Activated B cell treated with CpG ODN at 0.5 μM for 24 hours (primary cell): ENCODE measurements at regions not wholly inside any gene's neighbourhood (a gene's known extent, or its start where the extent isn't known, plus 50 kb on each side); places are given as distances from the start of the nearest gene placed in this dataset.

ENCODE experiments used
- ATAC-seq: fragments of 200-7000 bp; cut with Tn5 transposase; one replicate; pipeline ENCODE4 v1.10.0; 2021; ENCODE audit warnings: low read depth, mild to moderate bottlenecking, moderate library complexity
- CTCF ChIA-PET: fragments of 350-600 bp; sonication (Branson Sonifier 250); formaldehyde crosslinking; loops from one replicate; lab custom pipeline; 2021; ENCODE audit warnings: antibody characterized with exemption; lab: Charles Lee
- POLR2A ChIA-PET: fragments of 350-600 bp; sonication (Branson Sonifier 250); formaldehyde crosslinking; loops from one replicate; lab custom pipeline; 2021; ENCODE audit warnings: antibody characterized with exemption; lab: Charles Lee
- DNase-seq: peaks from one replicate; pipeline ENCODE4 v3.0.0; 2022
- H3K27ac Mint-ChIP-seq: one replicate; pipeline ENCODE4 v1.8.0; 2020; ENCODE audit warnings: mixed read lengths
- H3K27me3 Mint-ChIP-seq: one replicate; pipeline ENCODE4 v1.8.0; 2021; ENCODE audit warnings: mixed read lengths
- H3K36me3 Mint-ChIP-seq: one replicate; pipeline ENCODE4 v1.8.0; 2021; ENCODE audit warnings: low read depth, mixed read lengths
- H3K4me1 Mint-ChIP-seq: one replicate; pipeline ENCODE4 v1.8.0; 2021; ENCODE audit warnings: mixed read lengths
- H3K4me3 Mint-ChIP-seq: one replicate; pipeline ENCODE4 v1.8.0; 2020; ENCODE audit warnings: mild to moderate bottlenecking, mixed read lengths
- H3K9me3 Mint-ChIP-seq: one replicate; pipeline ENCODE4 v1.8.0; 2020; ENCODE audit warnings: mixed read lengths
- intact Hi-C: fragments of 100-400 bp; cut with micrococcal nuclease; formaldehyde crosslinking; loops from one replicate; pipeline ENCODE4 v1.15.1; 2024
- TF ChIP-seq, protein P1 (sequence below): fragments of 200-600 bp; IDR thresholded peaks from one replicate; pipeline ENCODE4 v1.8.0; 2022; ENCODE audit warnings: antibody characterized with exemption, mild to moderate bottlenecking

DNA sequence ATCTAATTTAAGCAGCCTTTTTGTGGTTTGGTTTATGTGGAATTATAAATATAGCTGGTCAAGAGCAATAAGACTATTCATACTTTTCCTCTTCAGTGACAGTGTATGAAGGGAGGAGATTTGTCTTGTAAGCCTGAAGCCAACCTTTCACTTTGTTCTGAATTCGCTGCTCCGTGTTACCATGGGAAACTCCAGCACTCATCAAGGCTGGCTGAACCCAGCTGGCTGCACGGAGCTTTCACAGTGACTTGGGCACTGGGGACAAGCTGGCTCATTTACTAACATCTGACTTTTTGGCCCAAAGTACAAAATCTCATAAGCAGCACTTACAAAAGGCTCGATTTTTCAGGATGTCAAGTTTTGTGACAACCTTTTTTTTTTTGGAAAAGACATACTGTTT lies 120.4 kb upstream of the GRIA4 start:
- Mint-ChIP-seq H3K27me3 (no peaks in the 10 kb centered on the region), H3K27ac (no peak overlapping the region), H3K4me1 (no peaks in the 10 kb centered on the region), H3K9me3 (no peaks in the 10 kb centered on the region), H3K36me3 (no peaks in the 10 kb centered on the region), H3K4me3 (no peak overlapping the region)
- intact Hi-C loops: no loop called here
- ChIA-PET POLR2A (no interaction called here), CTCF (no interaction called here)
- DNase-seq (no peak), ATAC-seq (no peak)
- TF ChIP-seq, protein P1, sequence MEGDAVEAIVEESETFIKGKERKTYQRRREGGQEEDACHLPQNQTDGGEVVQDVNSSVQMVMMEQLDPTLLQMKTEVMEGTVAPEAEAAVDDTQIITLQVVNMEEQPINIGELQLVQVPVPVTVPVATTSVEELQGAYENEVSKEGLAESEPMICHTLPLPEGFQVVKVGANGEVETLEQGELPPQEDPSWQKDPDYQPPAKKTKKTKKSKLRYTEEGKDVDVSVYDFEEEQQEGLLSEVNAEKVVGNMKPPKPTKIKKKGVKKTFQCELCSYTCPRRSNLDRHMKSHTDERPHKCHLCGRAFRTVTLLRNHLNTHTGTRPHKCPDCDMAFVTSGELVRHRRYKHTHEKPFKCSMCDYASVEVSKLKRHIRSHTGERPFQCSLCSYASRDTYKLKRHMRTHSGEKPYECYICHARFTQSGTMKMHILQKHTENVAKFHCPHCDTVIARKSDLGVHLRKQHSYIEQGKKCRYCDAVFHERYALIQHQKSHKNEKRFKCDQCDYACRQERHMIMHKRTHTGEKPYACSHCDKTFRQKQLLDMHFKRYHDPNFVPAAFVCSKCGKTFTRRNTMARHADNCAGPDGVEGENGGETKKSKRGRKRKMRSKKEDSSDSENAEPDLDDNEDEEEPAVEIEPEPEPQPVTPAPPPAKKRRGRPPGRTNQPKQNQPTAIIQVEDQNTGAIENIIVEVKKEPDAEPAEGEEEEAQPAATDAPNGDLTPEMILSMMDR: no peak

DNA sequence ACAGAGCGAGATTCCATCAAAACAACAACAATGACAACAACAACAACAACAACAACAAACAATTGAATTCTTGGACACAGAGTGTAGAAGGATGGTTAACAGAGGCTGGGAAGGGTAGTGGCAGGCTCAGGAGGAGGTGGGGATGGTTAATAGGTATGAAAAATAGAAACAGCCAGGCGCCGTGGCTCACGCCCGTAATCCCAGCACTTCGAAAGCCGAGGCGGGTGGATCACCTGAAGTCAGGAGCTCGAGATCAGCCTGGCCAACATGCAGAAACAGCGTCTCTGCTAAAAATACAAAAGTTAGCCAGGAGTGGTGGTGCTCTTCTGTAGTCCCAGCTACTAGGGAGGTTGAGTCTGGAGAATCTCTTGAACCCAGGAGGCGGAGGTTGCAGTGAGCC lies 122.9 kb upstream of the GRIA4 start:
- no peaks in the 10 kb centered on the region for H3K4me1 Mint-ChIP-seq
- TF ChIP-seq, protein P1: no peak
- no peak for DNase-seq
- H3K27ac Mint-ChIP-seq: no peak overlapping the region
- no peaks in the 10 kb centered on the region for H3K27me3 Mint-ChIP-seq
- ATAC-seq: no peak
- no peaks in the 10 kb centered on the region for H3K9me3 Mint-ChIP-seq
- ChIA-PET CTCF (no interaction called here), POLR2A (no interaction called here)
- H3K4me3 Mint-ChIP-seq: no peak overlapping the region
- no peaks in the 10 kb centered on the region for H3K36me3 Mint-ChIP-seq
- intact Hi-C loops: no loop called here

DNA sequence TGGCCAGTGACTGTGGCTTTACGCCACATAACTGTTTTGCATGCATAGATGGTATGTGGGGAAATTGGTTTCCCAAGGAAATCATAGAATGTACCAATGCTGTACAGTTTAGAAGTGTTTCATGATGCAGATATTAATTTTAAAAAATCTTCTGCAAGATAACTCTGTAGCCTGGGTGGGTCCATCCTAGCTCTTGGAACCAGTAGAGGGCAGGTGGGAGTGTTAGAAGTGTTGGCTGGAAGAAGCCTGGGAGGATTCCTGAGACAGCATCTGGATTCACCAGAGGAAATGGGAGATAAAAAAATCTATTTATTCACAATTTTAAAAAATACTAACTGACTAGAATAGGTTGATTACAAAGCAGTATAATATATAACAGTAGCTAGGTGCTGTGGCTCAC lies 139.9 kb upstream of the GRIA4 start:
- Mint-ChIP-seq H3K4me1 (no peaks in the 10 kb centered on the region), H3K4me3 (no peak overlapping the region), H3K9me3 (no peaks in the 10 kb centered on the region), H3K27ac (no peak overlapping the region), H3K27me3 (no peaks in the 10 kb centered on the region), H3K36me3 (no peaks in the 10 kb centered on the region)
- ATAC-seq: no peak
- CTCF ChIA-PET: no interaction called here
- POLR2A ChIA-PET: no interaction called here
- intact Hi-C loops: no loop called here
- TF ChIP-seq, protein P1: no peak
- no peak for DNase-seq

DNA sequence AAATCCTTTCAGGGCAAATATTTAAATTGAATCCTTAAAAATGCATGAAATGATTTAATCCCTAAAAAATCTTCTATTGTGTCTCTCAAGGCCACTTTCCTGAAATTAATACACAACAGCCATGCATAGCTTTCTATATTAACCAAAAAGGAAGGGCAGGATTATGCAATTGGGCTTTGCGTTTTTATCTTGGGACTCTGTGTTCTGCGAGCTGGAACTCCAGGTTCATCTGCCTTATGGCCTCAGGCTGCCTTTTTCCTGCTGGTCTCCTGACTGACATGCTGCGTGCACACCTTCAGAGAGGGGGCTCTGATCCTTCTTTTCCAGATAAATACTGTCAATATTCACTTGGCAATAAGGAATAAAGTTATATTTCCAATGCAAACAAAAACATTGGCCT lies 141.7 kb upstream of the GRIA4 start:
- no peak for DNase-seq
- ChIA-PET POLR2A (no interaction called here), CTCF (no interaction called here)
- Mint-ChIP-seq H3K27ac (no peak overlapping the region), H3K36me3 (no peaks in the 10 kb centered on the region), H3K4me3 (no peak overlapping the region), H3K27me3 (no peaks in the 10 kb centered on the region), H3K4me1 (no peaks in the 10 kb centered on the region), H3K9me3 (no peaks in the 10 kb centered on the region)
- TF ChIP-seq, protein P1: no peak
- intact Hi-C loops: no loop called here
- no peak for ATAC-seq

DNA sequence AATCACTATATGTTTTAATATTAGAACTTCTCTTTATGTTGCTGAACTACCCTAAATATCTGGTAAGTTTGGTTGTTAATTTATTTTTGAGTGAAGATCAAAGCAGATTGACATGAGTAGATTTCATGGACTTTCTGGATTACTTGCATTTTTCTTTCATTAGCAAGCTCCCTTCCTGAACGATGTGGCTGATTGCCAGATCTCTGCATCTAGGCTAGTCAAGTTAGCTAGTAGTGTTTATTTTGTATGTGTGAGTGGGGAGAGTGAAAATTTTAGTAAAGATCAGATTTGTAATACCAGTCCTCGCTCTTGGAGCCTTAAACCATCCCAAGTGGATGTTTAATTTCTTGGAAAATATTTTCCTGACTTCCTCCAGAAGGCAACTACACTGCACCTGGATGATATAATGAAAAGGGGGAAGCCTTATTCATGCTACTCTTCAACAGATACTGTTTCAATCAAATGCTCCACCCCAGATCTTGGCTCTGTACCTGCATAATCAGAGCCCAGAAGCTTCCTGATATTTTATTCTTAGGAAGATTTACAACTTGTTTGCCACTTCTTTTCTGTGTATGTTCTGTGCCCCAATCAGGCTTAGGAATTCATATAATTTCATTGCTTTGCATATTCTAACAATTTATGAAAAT lies 143.2 kb upstream of the GRIA4 start:
- intact Hi-C loops: no loop called here
- ChIA-PET CTCF (no interaction called here), POLR2A (no interaction called here)
- Mint-ChIP-seq H3K9me3 (no peaks in the 10 kb centered on the region), H3K4me1 (no peaks in the 10 kb centered on the region), H3K36me3 (no peaks in the 10 kb centered on the region), H3K27me3 (no peaks in the 10 kb centered on the region), H3K4me3 (no peak overlapping the region), H3K27ac (no peak overlapping the region)
- DNase-seq: no peak
- TF ChIP-seq, protein P1: no peak
- ATAC-seq: no peak
